Spleen (tissue), 11 donors: ENCODE measurements at regions not wholly inside any gene's neighbourhood (a gene's known extent, or its start where the extent isn't known, plus 50 kb on each side); places are given as distances from the start of the nearest gene placed in this dataset.
"Not testable (repeated sequence)": the region's sequence is repeated elsewhere in the genome, so short reads cannot be mapped to it uniquely, and the experiment has no call there.

Experiments used
- DNase-seq: peaks from one replicate; pipeline ENCODE4 v3.0.0-alpha.2; 2020
- H3K27ac ChIP-seq, 8 donors: fragments of 200-600 bp; sonication (generic) in 7 of 8; 1 replicate in 4 of 8; 2 replicates in 4 of 8; pipeline versions ENCODE4 v1.5.0 to v1.8.0; 2016 to 2021; ENCODE audit warnings: inconsistent platforms in 4 of 8, mild to moderate bottlenecking in 4 of 8, moderate library complexity in 1 of 8
- H3K27me3 ChIP-seq, 7 donors: fragments of 200-600 bp; sonication (generic) in 6 of 7; replicated peaks in 1 of 7; 1 replicate in 4 of 7; 2 replicates in 3 of 7; pipeline versions ENCODE4 v1.5.0 to v1.8.0; 2016 to 2021; ENCODE audit warnings: inconsistent platforms in 3 of 7, mild to moderate bottlenecking in 1 of 7
- H3K36me3 ChIP-seq, 6 donors: fragments of 200-600 bp; sonication (generic) in 5 of 6; 1 replicate in 4 of 6; 2 replicates in 2 of 6; pipeline versions ENCODE4 v1.5.0 to v1.8.0; 2016 to 2021; ENCODE audit warnings: inconsistent platforms in 2 of 6
- H3K4me1 ChIP-seq, 6 donors: fragments of 200-600 bp; sonication (generic) in 5 of 6; 1 replicate in 3 of 6; 2 replicates in 3 of 6; pipeline versions ENCODE4 v1.5.0 to v1.8.0; 2016 to 2021; ENCODE audit warnings: inconsistent platforms in 3 of 6
- H3K4me3 ChIP-seq, 8 donors: fragments of 200-600 bp; sonication (generic) in 7 of 8; 1 replicate in 4 of 8; 2 replicates in 4 of 8; pipeline versions ENCODE4 v1.5.0 to v1.8.0; 2016 to 2021; ENCODE audit warnings: inconsistent platforms in 4 of 8, mild to moderate bottlenecking in 4 of 8, moderate library complexity in 2 of 8
- H3K9me3 ChIP-seq, 8 donors: fragments of 200-600 bp; sonication (generic) in 7 of 8; 1 replicate in 4 of 8; 2 replicates in 4 of 8; pipeline versions ENCODE4 v1.5.0 to v1.8.0; 2016 to 2021; ENCODE audit warnings: inconsistent platforms in 4 of 8
- POLR2A ChIP-seq, 3 donors: fragments of 450-650 bp; IDR thresholded peaks; one replicate each; pipeline ENCODE4 v1.5.1; 2017; ENCODE audit warnings: antibody characterized with exemption in 3 of 3, mild to moderate bottlenecking in 1 of 3
- POLR2AphosphoS5 ChIP-seq, 3 donors: sonication (generic); formaldehyde crosslinking; IDR thresholded peaks; one replicate each; pipeline ENCODE4 v1.5.1; 2017; ENCODE audit warnings: antibody characterized with exemption in 3 of 3
- WGBS, 5 donors: extraction: QIAGEN DNeasy Blood & Tissue Kit in 3 of 5; methylation state at CpG; one replicate each; pipeline versions ENCODE4 v1.1.5 to v1.1.7; 2013 to 2018; 5-methylcytosine and 5-hydroxymethylcytosine counted together
- intact Hi-C: fragments of 100-400 bp; cut with DNase I; formaldehyde crosslinking; loops from one replicate; pipeline ENCODE4 v1.15.0; 2023; ENCODE audit warnings: low total_unique reads
- TF ChIP-seq, protein P1 (sequence below), 11 experiments: fragments of 200-600 bp in 7 of 11; fragments of 450-650 bp in 4 of 11; sonication (generic) in 4 of 11; IDR thresholded peaks in 8 of 11; conservative IDR thresholded peaks in 3 of 11; 1 replicate in 7 of 11; 2 replicates in 4 of 11; pipeline versions ENCODE4 v1.4.0 to v1.8.0; 2016 to 2021; ENCODE audit warnings: antibody characterized with exemption in 11 of 11, inconsistent platforms in 4 of 11, mild to moderate bottlenecking in 1 of 11
- donor health status: healthy with polysubstance abuse.
- donor health status: DM: no; HTN: no; CAD: no; lungs with moderate emphysema.
- donor health status: DM: no; HTN: no; CAD: no.
- donor health status: Bipolar disorder and iron deficiency.
- donor health status: healthy.
- donor health status: DM: no; HTN: no; CAD: no.
- donor health status: DM: yes; HTN: yes; CAD: no.

DNA sequence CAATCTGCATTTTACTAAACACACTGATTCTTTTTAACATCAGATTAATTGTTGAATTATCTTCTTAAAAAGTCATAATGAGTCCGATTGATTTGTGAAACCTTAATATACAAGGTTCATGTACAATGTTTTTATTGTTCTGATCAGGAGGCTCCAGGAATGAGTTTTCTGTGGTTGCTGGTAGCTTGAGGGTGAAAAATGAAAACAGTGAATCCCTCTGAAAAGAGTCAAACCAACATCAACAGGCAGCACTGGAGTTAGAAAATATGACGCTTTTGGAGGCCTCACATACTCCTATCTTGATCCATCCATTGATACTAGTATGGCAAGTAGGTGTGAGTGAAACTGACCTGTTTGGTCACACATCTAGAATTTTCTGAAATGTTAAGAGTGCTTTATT lies 216.3 kb upstream of the ETAA1 start:
- H3K4me3 ChIP-seq: no peak overlapping the region
- H3K27me3 ChIP-seq: no peaks in the 10 kb centered on the region
- H3K27ac ChIP-seq: no peak overlapping the region
- no peaks in the 10 kb centered on the region for H3K4me1 ChIP-seq
- no peak for DNase-seq
- 47 to 91% (median 65%) methylated on average over 2 of the region's 2 CpGs for WGBS, 5 donors
- TF ChIP-seq POLR2A (IDR thresholded peaks at IDR 0.05) (no peak), POLR2AphosphoS5 (IDR thresholded peaks at IDR 0.05) (no peak)
- TF ChIP-seq, protein P1, sequence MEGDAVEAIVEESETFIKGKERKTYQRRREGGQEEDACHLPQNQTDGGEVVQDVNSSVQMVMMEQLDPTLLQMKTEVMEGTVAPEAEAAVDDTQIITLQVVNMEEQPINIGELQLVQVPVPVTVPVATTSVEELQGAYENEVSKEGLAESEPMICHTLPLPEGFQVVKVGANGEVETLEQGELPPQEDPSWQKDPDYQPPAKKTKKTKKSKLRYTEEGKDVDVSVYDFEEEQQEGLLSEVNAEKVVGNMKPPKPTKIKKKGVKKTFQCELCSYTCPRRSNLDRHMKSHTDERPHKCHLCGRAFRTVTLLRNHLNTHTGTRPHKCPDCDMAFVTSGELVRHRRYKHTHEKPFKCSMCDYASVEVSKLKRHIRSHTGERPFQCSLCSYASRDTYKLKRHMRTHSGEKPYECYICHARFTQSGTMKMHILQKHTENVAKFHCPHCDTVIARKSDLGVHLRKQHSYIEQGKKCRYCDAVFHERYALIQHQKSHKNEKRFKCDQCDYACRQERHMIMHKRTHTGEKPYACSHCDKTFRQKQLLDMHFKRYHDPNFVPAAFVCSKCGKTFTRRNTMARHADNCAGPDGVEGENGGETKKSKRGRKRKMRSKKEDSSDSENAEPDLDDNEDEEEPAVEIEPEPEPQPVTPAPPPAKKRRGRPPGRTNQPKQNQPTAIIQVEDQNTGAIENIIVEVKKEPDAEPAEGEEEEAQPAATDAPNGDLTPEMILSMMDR (IDR thresholded peaks at IDR 0.05 in 8 of 11, conservative IDR thresholded peaks at IDR 0.05 in 3 of 11): no peak
- H3K36me3 ChIP-seq: no peaks in the 10 kb centered on the region
- H3K9me3 ChIP-seq: peaks cover 0 to 5% (median 0%) of the 10 kb centered on the region in 8 donors
- intact Hi-C loops: no loop called here

DNA sequence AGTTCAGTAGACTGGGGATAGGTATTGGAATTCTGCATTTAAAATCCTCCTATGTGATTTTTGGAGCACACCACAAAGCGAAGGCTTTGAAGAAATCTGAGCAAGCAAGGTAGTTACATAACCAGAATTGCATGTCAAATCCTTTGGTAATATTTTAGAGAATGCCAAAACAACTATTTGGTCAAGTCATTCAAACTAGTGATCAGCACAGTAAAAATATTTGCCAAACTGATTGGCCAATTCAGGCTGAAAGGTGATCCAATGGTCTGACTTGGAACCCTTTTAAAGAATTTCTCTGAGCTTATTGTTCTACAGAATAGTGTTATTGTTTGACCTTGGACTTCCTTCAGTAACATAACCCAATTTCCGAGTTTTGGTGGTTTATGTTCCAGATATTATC lies 214.2 kb upstream of the ETAA1 start:
- whole genome bisulfite sequencing, 5 donors: 71 to 83% (median 74%) methylated on average over 2 of the region's 2 CpGs
- intact Hi-C loops: no loop called here
- no peaks in the 10 kb centered on the region for H3K36me3 ChIP-seq
- H3K27me3 ChIP-seq: no peaks in the 10 kb centered on the region
- H3K4me3 ChIP-seq: no peak overlapping the region
- peaks cover 0 to 5% (median 0%) of the 10 kb centered on the region in 8 donors for H3K9me3 ChIP-seq
- H3K4me1 ChIP-seq: no peaks in the 10 kb centered on the region
- TF ChIP-seq, protein P1 (IDR thresholded peaks at IDR 0.05 in 8 of 11, conservative IDR thresholded peaks at IDR 0.05 in 3 of 11): no peak
- TF ChIP-seq POLR2AphosphoS5 (IDR thresholded peaks at IDR 0.05): no peak
- no peak for TF ChIP-seq POLR2A (IDR thresholded peaks at IDR 0.05)
- no peak for DNase-seq
- no peak overlapping the region for H3K27ac ChIP-seq

DNA sequence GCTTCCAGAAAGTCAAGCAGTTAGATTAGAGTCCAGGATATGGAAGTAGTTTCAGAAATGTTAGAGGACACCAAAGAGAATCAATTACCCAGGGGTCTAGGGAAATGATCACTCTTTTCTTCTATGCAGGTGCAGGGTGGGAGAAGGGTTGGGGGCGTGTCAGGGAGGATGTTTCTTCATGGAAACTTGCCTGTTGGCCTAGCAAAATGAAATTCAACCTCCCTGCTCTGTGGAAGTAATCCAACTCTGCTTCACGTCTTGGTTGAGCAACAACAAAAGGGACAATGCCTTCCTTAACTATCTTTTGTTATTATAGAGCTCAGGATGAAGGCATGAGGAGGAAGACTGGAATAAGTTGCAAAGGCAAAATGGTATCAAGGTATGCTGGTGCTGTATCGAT lies 210.8 kb upstream of the ETAA1 start:
- H3K9me3 ChIP-seq: peaks cover 0 to 5% (median 0%) of the 10 kb centered on the region in 8 donors
- intact Hi-C loops: no loop called here
- TF ChIP-seq POLR2A (IDR thresholded peaks at IDR 0.05) (no peak), POLR2AphosphoS5 (IDR thresholded peaks at IDR 0.05) (no peak)
- TF ChIP-seq, protein P1 (IDR thresholded peaks at IDR 0.05 in 8 of 11, conservative IDR thresholded peaks at IDR 0.05 in 3 of 11): no peak
- no peak for DNase-seq
- H3K27ac ChIP-seq: no peak overlapping the region
- no peaks in the 10 kb centered on the region for H3K4me1 ChIP-seq
- no peaks in the 10 kb centered on the region for H3K27me3 ChIP-seq
- no peak overlapping the region for H3K4me3 ChIP-seq
- H3K36me3 ChIP-seq: no peaks in the 10 kb centered on the region
- WGBS, 5 donors: 53 to 80% (median 73%) methylated on average over 3 of the region's 3 CpGs

DNA sequence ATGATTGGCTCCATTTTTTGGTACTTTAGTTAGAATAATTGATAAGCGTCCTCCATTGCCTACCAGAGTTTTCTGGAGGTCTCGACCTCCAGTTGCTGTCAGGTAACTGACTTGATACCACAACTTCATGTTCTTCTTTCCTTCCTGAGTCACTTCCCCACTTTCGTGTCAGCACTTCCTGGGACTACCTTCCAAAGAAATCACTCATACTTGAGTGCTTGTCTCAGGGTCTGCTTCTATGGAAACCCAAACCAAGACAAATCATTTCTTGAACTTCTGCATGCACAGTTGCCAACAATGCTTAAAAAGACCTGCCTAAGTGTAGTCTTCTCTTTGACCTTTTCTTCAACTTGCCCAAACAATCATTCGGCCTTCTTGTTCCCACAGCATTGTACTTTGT lies 210.3 kb upstream of the ETAA1 start:
- DNase-seq: no peak
- no peaks in the 10 kb centered on the region for H3K36me3 ChIP-seq
- 65 to 79% (median 71%) methylated on average over 4 of the region's 4 CpGs for WGBS, 5 donors

DNA sequence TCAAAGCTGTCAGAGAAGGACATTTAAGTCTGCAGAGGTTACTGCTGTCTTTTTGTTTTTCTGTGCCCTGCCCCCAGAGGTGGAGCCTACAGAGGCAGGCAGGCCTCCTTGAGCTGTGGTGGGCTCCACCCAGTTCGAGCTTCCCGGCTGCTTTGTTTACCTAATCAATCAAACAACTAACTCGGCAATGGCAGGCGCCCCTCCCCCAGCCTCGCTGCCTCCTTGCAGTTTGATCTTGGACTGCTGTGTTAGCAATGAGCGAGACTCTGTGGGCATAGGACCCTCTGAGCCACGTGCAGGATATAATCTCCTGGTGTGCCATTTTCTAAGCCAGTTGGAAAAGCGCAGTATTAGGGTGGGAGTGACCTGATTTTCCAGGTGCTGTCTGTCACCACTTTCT lies 201.8 kb upstream of the ETAA1 start:
- H3K27me3 ChIP-seq, H3K4me1 ChIP-seq, DNase-seq, H3K4me3 ChIP-seq, intact Hi-C loops, H3K36me3 ChIP-seq, H3K9me3 ChIP-seq, H3K27ac ChIP-seq: not testable (repeated sequence)
- WGBS, 5 donors: 66 to 88% (median 81%) methylated on average over 8 of the region's 8 CpGs

More for the DNA sequence above, 210.3 kb upstream of the ETAA1 start:
- no peak overlapping the region for H3K4me3 ChIP-seq
- H3K9me3 ChIP-seq: peaks cover 0 to 5% (median 0%) of the 10 kb centered on the region in 8 donors
- no peak overlapping the region for H3K27ac ChIP-seq
- intact Hi-C loops: no loop called here
- no peaks in the 10 kb centered on the region for H3K27me3 ChIP-seq
- no peaks in the 10 kb centered on the region for H3K4me1 ChIP-seq
- TF ChIP-seq, protein P1 (IDR thresholded peaks at IDR 0.05 in 8 of 11, conservative IDR thresholded peaks at IDR 0.05 in 3 of 11): no peak
- TF ChIP-seq POLR2AphosphoS5 (IDR thresholded peaks at IDR 0.05) (no peak), POLR2A (IDR thresholded peaks at IDR 0.05) (no peak)
